ENCODE measurements at regions not wholly inside any gene's neighbourhood (a gene's known extent, or its start where the extent isn't known, plus 50 kb on each side); places are given as distances from the start of the nearest gene placed in this dataset.

DNA sequence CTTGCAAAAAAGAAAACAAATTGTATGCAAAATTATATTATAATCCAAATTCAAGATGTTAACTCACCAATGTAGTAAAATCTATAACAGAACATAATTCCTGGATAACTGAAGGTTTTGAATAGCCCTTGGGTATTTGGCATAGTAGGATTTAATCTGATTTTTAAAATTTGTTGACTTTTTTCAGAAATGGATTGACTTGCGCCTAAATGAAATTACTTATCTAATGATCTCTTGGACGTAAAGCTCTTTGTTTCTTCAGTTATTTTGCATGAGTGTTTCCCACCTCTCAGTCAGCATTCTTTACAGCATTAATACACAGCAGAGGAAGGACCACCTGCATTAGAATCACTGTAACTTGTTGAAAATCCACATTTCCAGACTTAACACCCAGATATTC is 169.6 kb downstream of the SEPTIN7 start:
- Histone ChIP-seq H3K23ac (ENCODE audit: insufficient read length, low read depth, low read length) (no peak overlapping the region), H3K9ac (ENCODE audit: extremely low read depth, insufficient read length, low read length) (no peak overlapping the region), H2BK5ac (ENCODE audit: insufficient read length, low read length) (no peak overlapping the region), H4K5ac (ENCODE audit: insufficient read length, low read depth, low read length) (no peak overlapping the region), H3K79me1 (ENCODE audit: insufficient read depth, low read depth, low read length, poor library complexity, severe bottlenecking) (no peaks in the 10 kb centered on the region), H3K27ac (ENCODE audit: insufficient read length, low read depth, low read length) (no peak overlapping the region), H4K91ac (ENCODE audit: insufficient read length, low read depth, low read length) (no peak overlapping the region), H3K79me2 (ENCODE audit: insufficient read depth, low read length) (no peaks in the 10 kb centered on the region), H2AK5ac (ENCODE audit: insufficient read length, low read length) (no peak overlapping the region), H4K8ac (replicated peaks; ENCODE audit: insufficient read length, low read depth, low read length) (no peak overlapping the region), H2BK120ac (ENCODE audit: low read depth, low read length, poor library complexity, severe bottlenecking) (no peak overlapping the region), H2BK20ac (ENCODE audit: low read depth, low read length, poor library complexity, severe bottlenecking) (no peak overlapping the region), H3T11ph (ENCODE audit: low read length) (no peak overlapping the region), H2BK15ac (ENCODE audit: low read depth, low read length) (no peak overlapping the region), H3K4ac (ENCODE audit: low read depth, low read length) (no peak overlapping the region), H2AFZ (ENCODE audit: low read length) (no peak overlapping the region), H2BK12ac (ENCODE audit: insufficient read length, low read depth, low read length) (no peak overlapping the region), H3K14ac (ENCODE audit: insufficient read depth, low read length) (no peak overlapping the region), H3K9me3 (ENCODE audit: control insufficient read depth, low read depth, low read length) (no peaks in the 10 kb centered on the region), H3K27me3 (ENCODE audit: insufficient read depth, low read length) (no peaks in the 10 kb centered on the region), H3K56ac (ENCODE audit: insufficient read length, low read depth, low read length) (no peak overlapping the region), H4K20me1 (ENCODE audit: control insufficient read depth, insufficient read depth, insufficient read length) (no peaks in the 10 kb centered on the region), H3K23me2 (ENCODE audit: insufficient read length, low read depth, low read length, poor library complexity, severe bottlenecking) (no peaks in the 10 kb centered on the region), H3K18ac (ENCODE audit: insufficient read length, low read depth, low read length) (no peak overlapping the region), H3K4me1 (ENCODE audit: insufficient read depth, low read length) (no peaks in the 10 kb centered on the region), H3K4me2 (ENCODE audit: insufficient read depth, insufficient read length, low read length) (no peak overlapping the region)
- peaks cover 4 to 6% of the 10 kb centered on the region in 2 experiments; a peak in 4 of 5 replicates for H3K9me3 Mint-ChIP-seq
- H3K27me3 Mint-ChIP-seq (ENCODE audit: low read depth), result no peaks in the 10 kb centered on the region
- no peaks in the 10 kb centered on the region for H3K4me1 Mint-ChIP-seq
- no peak overlapping the region for H3K4me3 Mint-ChIP-seq
- peaks cover 0 to 5% (median 5%) of the 10 kb centered on the region in 3 experiments; a peak in 3 of 7 replicates for H3K36me3 Mint-ChIP-seq (ENCODE audit: insufficient read depth in 1 of 3, low read depth in 3 of 3)
- no peak overlapping the region for H3K27ac Mint-ChIP-seq
- TF ChIP-seq, protein P1, sequence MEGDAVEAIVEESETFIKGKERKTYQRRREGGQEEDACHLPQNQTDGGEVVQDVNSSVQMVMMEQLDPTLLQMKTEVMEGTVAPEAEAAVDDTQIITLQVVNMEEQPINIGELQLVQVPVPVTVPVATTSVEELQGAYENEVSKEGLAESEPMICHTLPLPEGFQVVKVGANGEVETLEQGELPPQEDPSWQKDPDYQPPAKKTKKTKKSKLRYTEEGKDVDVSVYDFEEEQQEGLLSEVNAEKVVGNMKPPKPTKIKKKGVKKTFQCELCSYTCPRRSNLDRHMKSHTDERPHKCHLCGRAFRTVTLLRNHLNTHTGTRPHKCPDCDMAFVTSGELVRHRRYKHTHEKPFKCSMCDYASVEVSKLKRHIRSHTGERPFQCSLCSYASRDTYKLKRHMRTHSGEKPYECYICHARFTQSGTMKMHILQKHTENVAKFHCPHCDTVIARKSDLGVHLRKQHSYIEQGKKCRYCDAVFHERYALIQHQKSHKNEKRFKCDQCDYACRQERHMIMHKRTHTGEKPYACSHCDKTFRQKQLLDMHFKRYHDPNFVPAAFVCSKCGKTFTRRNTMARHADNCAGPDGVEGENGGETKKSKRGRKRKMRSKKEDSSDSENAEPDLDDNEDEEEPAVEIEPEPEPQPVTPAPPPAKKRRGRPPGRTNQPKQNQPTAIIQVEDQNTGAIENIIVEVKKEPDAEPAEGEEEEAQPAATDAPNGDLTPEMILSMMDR (conservative IDR thresholded peaks at IDR 0.05), result no peak
- no peak for DNase-seq
- WGBS (ENCODE audit: extremely low coverage, insufficient read length, low lambda C conversion rate), result no CpG with 5 or more reads among the region's 2 CpGs
